DND-41 (cell line): ENCODE measurements at regions not wholly inside any gene's neighbourhood (a gene's known extent, or its start where the extent isn't known, plus 50 kb on each side); places are given as distances from the start of the nearest gene placed in this dataset.
"Not testable (repeated sequence)": the region's sequence is repeated elsewhere in the genome, so short reads cannot be mapped to it uniquely, and the experiment has no call there.

Experiments
- ATAC-seq: fragments of 200-7000 bp; cut with Tn5 transposase; 3 replicates; pipeline ENCODE4 v1.9.1; 2021; ENCODE audit warnings: low read depth; ENCODE audit not compliant: insufficient read depth
- DNase-seq: peaks from one replicate; pipeline ENCODE4 v3.0.0-alpha.2; 2020
- H2AFZ ChIP-seq: 2 replicates; pipeline ENCODE4 v1.6.0; 2012; ENCODE audit warnings: low read depth, low read length
- H3K27ac ChIP-seq: 2 replicates; pipeline ENCODE4 v1.5.1; 2012; ENCODE audit warnings: low read length, inconsistent platforms
- H3K27me3 ChIP-seq: fragments of 200-600 bp; sonication (generic); 2 replicates; pipeline ENCODE4 v1.6.0; 2012; ENCODE audit warnings: low read length, mild to moderate bottlenecking, inconsistent platforms; ENCODE audit not compliant: insufficient read depth, poor library complexity
- H3K36me3 ChIP-seq: 2 replicates; pipeline ENCODE4 v1.5.1; 2012; ENCODE audit warnings: low read length, inconsistent platforms; ENCODE audit not compliant: insufficient read depth
- H3K4me1 ChIP-seq: 2 replicates; pipeline ENCODE4 v1.5.1; 2012; ENCODE audit warnings: mild to moderate bottlenecking, low read length; ENCODE audit not compliant: insufficient read depth
- H3K4me2 ChIP-seq: 2 replicates; pipeline ENCODE4 v1.6.0; 2012; ENCODE audit warnings: mild to moderate bottlenecking, moderate library complexity, low read length, inconsistent platforms; ENCODE audit not compliant: insufficient read depth
- H3K4me3 ChIP-seq, 2 experiments: fragments of 200-600 bp in 1 of 2; shearing (Covaris generic) in 1 of 2; 2 replicates each; pipeline ENCODE4 v1.5.1; 2012 to 2016; ENCODE audit warnings: inconsistent platforms in 2 of 2, low read length in 2 of 2, mild to moderate bottlenecking in 2 of 2, low read depth in 1 of 2, moderate library complexity in 1 of 2
- H3K79me2 ChIP-seq: 2 replicates; pipeline ENCODE4 v1.6.0; 2012; ENCODE audit warnings: low read length, inconsistent platforms; ENCODE audit not compliant: insufficient read depth
- H3K9ac ChIP-seq: 2 replicates; pipeline ENCODE4 v1.6.0; 2012; ENCODE audit warnings: low read depth, mild to moderate bottlenecking, inconsistent platforms, low read length, moderate library complexity
- H3K9me3 ChIP-seq: 2 replicates; pipeline ENCODE4 v1.5.1; 2012; ENCODE audit warnings: low read length, moderate library complexity, mild to moderate bottlenecking, inconsistent platforms; ENCODE audit not compliant: insufficient read depth, severe bottlenecking
- H4K20me1 ChIP-seq: 2 replicates; pipeline ENCODE4 v1.6.0; 2012; ENCODE audit warnings: low read length; ENCODE audit not compliant: insufficient read depth
- EZH2 ChIP-seq: IDR thresholded peaks from 3 replicates; pipeline ENCODE4 v1.6.1; 2012; ENCODE audit warnings: borderline replicate concordance, low read depth, mild to moderate bottlenecking, moderate library complexity, low read length, inconsistent platforms; ENCODE audit not compliant: severe bottlenecking
- TF ChIP-seq, protein P1 (sequence below): IDR thresholded peaks from 2 replicates; pipeline ENCODE4 v1.5.1; 2012; ENCODE audit warnings: borderline replicate concordance, low read length, moderate library complexity, mild to moderate bottlenecking; ENCODE audit not compliant: poor library complexity, severe bottlenecking; ENCODE audit errors: extremely low read depth

DNA sequence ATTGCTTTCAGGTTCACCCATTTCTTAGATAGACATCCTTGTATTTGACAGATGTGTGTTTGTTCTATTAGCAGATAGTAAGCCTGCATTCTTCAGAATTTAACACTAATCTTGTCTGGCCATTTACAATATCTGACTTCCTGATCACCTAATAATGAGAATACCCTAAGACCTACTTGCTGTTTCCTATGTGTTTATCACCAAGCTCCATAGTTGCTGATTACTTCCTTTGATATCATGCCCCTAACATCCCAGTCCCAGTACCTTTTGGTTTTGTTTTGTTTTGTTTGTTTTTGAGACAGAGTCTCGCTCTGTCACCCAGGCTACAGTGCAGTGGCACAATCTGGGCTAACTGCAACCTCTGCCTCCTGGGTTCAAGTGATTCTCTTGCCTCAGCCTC is 143.6 kb upstream of the DST start:
- no peak overlapping the region for H3K4me2 ChIP-seq
- no peaks in the 10 kb centered on the region for H3K9me3 ChIP-seq
- no peaks in the 10 kb centered on the region for H3K36me3 ChIP-seq
- H3K4me1 ChIP-seq = no peaks in the 10 kb centered on the region
- H3K9ac ChIP-seq = no peak overlapping the region
- no peak overlapping the region for H2AFZ ChIP-seq
- no peaks in the 10 kb centered on the region for H4K20me1 ChIP-seq
- TF ChIP-seq EZH2 = no peak
- TF ChIP-seq, protein P1, sequence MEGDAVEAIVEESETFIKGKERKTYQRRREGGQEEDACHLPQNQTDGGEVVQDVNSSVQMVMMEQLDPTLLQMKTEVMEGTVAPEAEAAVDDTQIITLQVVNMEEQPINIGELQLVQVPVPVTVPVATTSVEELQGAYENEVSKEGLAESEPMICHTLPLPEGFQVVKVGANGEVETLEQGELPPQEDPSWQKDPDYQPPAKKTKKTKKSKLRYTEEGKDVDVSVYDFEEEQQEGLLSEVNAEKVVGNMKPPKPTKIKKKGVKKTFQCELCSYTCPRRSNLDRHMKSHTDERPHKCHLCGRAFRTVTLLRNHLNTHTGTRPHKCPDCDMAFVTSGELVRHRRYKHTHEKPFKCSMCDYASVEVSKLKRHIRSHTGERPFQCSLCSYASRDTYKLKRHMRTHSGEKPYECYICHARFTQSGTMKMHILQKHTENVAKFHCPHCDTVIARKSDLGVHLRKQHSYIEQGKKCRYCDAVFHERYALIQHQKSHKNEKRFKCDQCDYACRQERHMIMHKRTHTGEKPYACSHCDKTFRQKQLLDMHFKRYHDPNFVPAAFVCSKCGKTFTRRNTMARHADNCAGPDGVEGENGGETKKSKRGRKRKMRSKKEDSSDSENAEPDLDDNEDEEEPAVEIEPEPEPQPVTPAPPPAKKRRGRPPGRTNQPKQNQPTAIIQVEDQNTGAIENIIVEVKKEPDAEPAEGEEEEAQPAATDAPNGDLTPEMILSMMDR = no peak
- ATAC-seq (no peak), DNase-seq (no peak)
- H3K79me2 ChIP-seq = no peaks in the 10 kb centered on the region
- H3K4me3 ChIP-seq = no peak overlapping the region
- no peak overlapping the region for H3K27ac ChIP-seq
- H3K27me3 ChIP-seq = no peaks in the 10 kb centered on the region

DNA sequence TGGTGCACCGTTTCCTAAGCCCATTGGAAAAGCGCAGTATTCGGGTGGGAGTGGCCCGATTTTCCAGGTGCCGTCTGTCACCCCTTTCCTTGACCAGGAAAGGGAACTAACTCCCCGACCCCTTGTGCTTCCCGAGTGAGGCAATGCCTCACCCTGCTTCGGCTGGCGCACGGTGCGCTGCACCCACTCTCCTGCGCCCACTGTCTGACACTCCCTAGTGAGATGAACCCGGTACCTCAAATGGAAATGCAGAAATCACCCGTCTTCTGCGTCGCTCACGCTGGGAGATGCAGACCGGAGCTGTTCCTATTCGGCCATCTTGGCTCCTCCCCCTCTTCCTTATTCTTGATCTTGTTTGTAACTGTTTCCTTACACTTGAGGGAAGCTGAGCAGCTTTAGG is 142.8 kb upstream of the DST start:
- H2AFZ ChIP-seq, ATAC-seq, H4K20me1 ChIP-seq, H3K9me3 ChIP-seq, H3K4me2 ChIP-seq, H3K4me3 ChIP-seq, H3K36me3 ChIP-seq, H3K4me1 ChIP-seq, H3K9ac ChIP-seq, H3K27me3 ChIP-seq, H3K27ac ChIP-seq, H3K79me2 ChIP-seq, DNase-seq: not testable (repeated sequence)

DNA sequence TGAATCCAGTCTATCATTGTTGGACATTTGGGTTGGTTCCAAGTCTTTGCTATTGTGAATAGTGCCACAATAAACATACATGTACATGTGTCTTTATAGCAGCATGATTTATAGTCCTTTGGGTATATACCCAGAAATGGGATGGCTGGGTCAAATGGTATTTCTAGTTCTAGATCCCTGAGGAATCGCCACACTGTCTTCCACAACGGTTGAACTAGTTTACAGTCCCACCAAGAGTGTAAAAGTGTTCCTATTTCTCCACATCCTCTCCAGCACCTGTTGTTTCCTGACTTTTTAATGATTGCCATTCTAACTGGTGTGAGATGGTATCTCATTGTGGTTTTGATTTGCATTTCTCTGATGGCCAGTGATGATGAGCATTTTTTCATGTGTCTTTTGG is 137.4 kb upstream of the DST start:
- H4K20me1 ChIP-seq, H3K27me3 ChIP-seq, H3K9me3 ChIP-seq, ATAC-seq, H3K9ac ChIP-seq, H2AFZ ChIP-seq, DNase-seq, H3K36me3 ChIP-seq, H3K4me2 ChIP-seq, H3K4me3 ChIP-seq, H3K4me1 ChIP-seq, H3K79me2 ChIP-seq, H3K27ac ChIP-seq: not testable (repeated sequence)

DNA sequence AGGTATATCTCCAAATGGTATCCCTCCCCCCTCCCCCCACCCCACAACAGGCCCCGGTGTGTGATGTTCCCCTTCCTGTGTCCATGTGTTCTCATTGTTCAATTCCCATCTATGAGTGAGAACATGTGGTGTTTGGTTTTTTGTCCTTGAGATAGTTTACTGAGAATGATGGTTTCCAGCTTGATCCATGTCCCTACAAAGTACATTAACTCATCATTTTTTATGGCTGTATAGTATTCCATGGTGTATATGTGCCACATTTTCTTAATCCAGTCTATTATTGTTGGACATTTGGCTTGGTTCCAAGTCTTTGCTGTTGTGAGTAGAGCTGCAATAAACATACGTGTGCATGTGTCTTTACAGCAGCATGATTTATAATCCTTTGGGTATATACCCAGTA is 135.8 kb upstream of the DST start:
- H3K79me2 ChIP-seq, DNase-seq, H3K27me3 ChIP-seq, H3K9me3 ChIP-seq, H3K36me3 ChIP-seq, H3K4me2 ChIP-seq, ATAC-seq, H4K20me1 ChIP-seq, H3K4me1 ChIP-seq, H3K9ac ChIP-seq, H3K4me3 ChIP-seq, H2AFZ ChIP-seq, H3K27ac ChIP-seq: not testable (repeated sequence)

DNA sequence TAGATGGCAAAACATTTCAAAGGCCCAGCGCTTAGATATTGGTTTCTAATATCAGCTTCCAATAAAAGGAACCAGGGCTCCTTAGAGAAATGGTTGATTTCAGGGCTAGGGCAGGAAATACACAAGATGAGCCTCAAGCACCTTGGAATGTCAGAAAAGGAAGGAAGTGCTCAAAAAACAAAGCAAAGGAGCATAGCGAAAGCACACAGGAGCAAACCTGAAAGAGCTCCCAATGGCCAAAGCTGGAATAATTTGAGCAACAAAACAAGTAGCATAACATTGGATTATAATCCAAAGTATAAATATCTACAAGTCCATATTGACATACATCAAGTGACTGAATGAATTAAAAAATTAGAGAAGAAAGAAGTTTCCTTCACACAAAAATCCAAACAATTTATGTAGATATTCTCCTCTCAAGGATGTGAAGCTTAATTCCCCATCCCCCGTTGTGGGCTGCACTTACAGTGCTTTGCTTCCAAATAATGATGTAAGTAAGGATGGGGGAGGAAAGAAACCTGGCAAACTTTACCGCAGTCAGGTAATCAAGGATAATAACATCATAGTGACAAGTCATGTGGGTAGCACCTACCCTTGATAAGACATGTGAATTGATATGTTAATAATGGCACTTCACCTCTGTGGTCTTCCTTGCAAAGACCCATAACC is 132.9 kb upstream of the DST start:
- H3K27me3 ChIP-seq = no peaks in the 10 kb centered on the region
- no peak overlapping the region for H3K27ac ChIP-seq
- no peak overlapping the region for H3K9ac ChIP-seq
- TF ChIP-seq, protein P1 = no peak
- no peak for TF ChIP-seq EZH2
- no peak overlapping the region for H3K4me2 ChIP-seq
- ATAC-seq (no peak), DNase-seq (no peak)
- H3K9me3 ChIP-seq = no peaks in the 10 kb centered on the region
- H2AFZ ChIP-seq = no peak overlapping the region
- H4K20me1 ChIP-seq = no peaks in the 10 kb centered on the region
- no peaks in the 10 kb centered on the region for H3K36me3 ChIP-seq
- no peak overlapping the region for H3K4me3 ChIP-seq
- H3K79me2 ChIP-seq = no peaks in the 10 kb centered on the region
- no peaks in the 10 kb centered on the region for H3K4me1 ChIP-seq
